IMR-90 (cell line): ENCODE measurements at regions not wholly inside any gene's neighbourhood (a gene's known extent, or its start where the extent isn't known, plus 50 kb on each side); places are given as distances from the start of the nearest gene placed in this dataset.

ENCODE experiments used
- ATAC-seq: fragments of 200-7000 bp; cut with Tn5 transposase; 2 replicates; pipeline ENCODE4 v1.9.1; 2020; ENCODE audit warnings: low read depth, mild to moderate bottlenecking, moderate library complexity
- BruUV-seq: library from RNA; stranded (reverse); fragments of 400-500 nt; replicated peaks from 2 replicates; lab custom pipeline; 2021; lab: Mats Ljungman, UMichigan
- CTCF ChIA-PET: fragments of 300-600 bp; formaldehyde crosslinking; extraction: SDS; loops from one replicate; lab custom pipeline; 2021; ENCODE audit warnings: antibody characterized with exemption; lab: Yijun Ruan, JAX
- POLR2A ChIA-PET: fragments of 300-600 bp; sonication (Branson Sonifier 250); formaldehyde crosslinking; loops from one replicate; lab custom pipeline; 2022; ENCODE audit warnings: antibody characterized with exemption; ENCODE audit not compliant: unreplicated experiment; lab: Charles Lee
- DNase-seq: peaks from one replicate; pipeline ENCODE4 v3.0.0; 2013
- H2AFZ ChIP-seq: replicated peaks from 2 replicates; pipeline ENCODE3; 2013; ENCODE audit warnings: low read length, mild to moderate bottlenecking; ENCODE audit not compliant: poor library complexity
- H2AK5ac ChIP-seq: 2 replicates; pipeline ENCODE4 v1.6.1; 2013; ENCODE audit warnings: low read depth, low read length, inconsistent platforms
- H2AK9ac ChIP-seq: replicated peaks from 2 replicates; pipeline ENCODE3; 2013; ENCODE audit warnings: mild to moderate bottlenecking, low read depth, low read length, moderate library complexity; ENCODE audit not compliant: poor library complexity
- H2BK120ac ChIP-seq: 2 replicates; pipeline ENCODE4 v1.6.1; 2013; ENCODE audit warnings: low read depth, low read length, inconsistent platforms
- H2BK15ac ChIP-seq: 3 replicates; pipeline ENCODE4 v1.6.1; 2013; ENCODE audit warnings: low read depth, low read length, inconsistent platforms
- H2BK20ac ChIP-seq: 2 replicates; pipeline ENCODE4 v1.6.1; 2013; ENCODE audit warnings: low read depth, mild to moderate bottlenecking, inconsistent platforms, low read length, moderate library complexity
- H2BK5ac ChIP-seq: 2 replicates; pipeline ENCODE4 v1.6.1; 2013; ENCODE audit warnings: mild to moderate bottlenecking, low read depth, low read length, inconsistent platforms; ENCODE audit not compliant: poor library complexity, severe bottlenecking
- H3K14ac ChIP-seq: replicated peaks from 2 replicates; pipeline ENCODE4 v1.6.1; 2013; ENCODE audit warnings: low read depth, low read length, inconsistent platforms
- H3K18ac ChIP-seq: 2 replicates; pipeline ENCODE4 v1.6.1; 2013; ENCODE audit warnings: low read depth, low read length, control low read depth
- H3K23ac ChIP-seq: 2 replicates; pipeline ENCODE4 v1.6.1; 2013; ENCODE audit warnings: low read depth, low read length, inconsistent platforms
- H3K27ac ChIP-seq: 2 replicates; pipeline ENCODE4 v1.5.1; 2013; ENCODE audit warnings: mild to moderate bottlenecking, control low read depth, low read length; ENCODE audit not compliant: insufficient read depth
- H3K27me3 ChIP-seq: 2 replicates; pipeline ENCODE4 v1.6.1; 2013; ENCODE audit warnings: low read length; ENCODE audit not compliant: control insufficient read depth, insufficient read depth
- H3K36me3 ChIP-seq: 2 replicates; pipeline ENCODE4 v1.6.1; 2013; ENCODE audit warnings: low read length, mixed read lengths; ENCODE audit not compliant: control insufficient read depth, insufficient read depth
- H3K4ac ChIP-seq: 2 replicates; pipeline ENCODE4 v1.6.1; 2013; ENCODE audit warnings: low read depth, low read length, inconsistent platforms
- H3K4me1 ChIP-seq: 2 replicates; pipeline ENCODE4 v1.6.1; 2013; ENCODE audit warnings: low read length, mixed read lengths; ENCODE audit not compliant: control insufficient read depth, insufficient read depth
- H3K4me2 ChIP-seq: 2 replicates; pipeline ENCODE4 v1.6.1; 2013; ENCODE audit warnings: low read depth, mild to moderate bottlenecking, control low read depth, low read length, moderate library complexity
- H3K4me3 ChIP-seq: 2 replicates; pipeline ENCODE4 v1.5.1; 2013; ENCODE audit warnings: low read depth, mild to moderate bottlenecking, control low read depth, low read length, moderate library complexity; ENCODE audit not compliant: insufficient read depth
- H3K56ac ChIP-seq: 2 replicates; pipeline ENCODE4 v1.6.1; 2013; ENCODE audit warnings: low read length, inconsistent platforms; ENCODE audit not compliant: insufficient read depth; ENCODE audit errors: extremely low read depth
- H3K79me1 ChIP-seq, 2 experiments: 2 replicates each; pipeline ENCODE4 v1.6.1; 2013; ENCODE audit warnings: low read length in 2 of 2, inconsistent platforms in 1 of 2, low read depth in 1 of 2
- H3K9ac ChIP-seq: 2 replicates; pipeline ENCODE4 v1.6.1; 2013; ENCODE audit warnings: low read depth, low read length, control low read depth
- H3K9me1 ChIP-seq: 2 replicates; pipeline ENCODE4 v1.6.1; 2013; ENCODE audit warnings: low read length, inconsistent platforms; ENCODE audit not compliant: insufficient read depth
- H3K9me3 ChIP-seq: 2 replicates; pipeline ENCODE4 v1.6.1; 2013; ENCODE audit warnings: low read length; ENCODE audit not compliant: control insufficient read depth, insufficient read depth
- H4K20me1 ChIP-seq: 2 replicates; pipeline ENCODE4 v1.6.1; 2013; ENCODE audit warnings: low read length, inconsistent platforms; ENCODE audit not compliant: insufficient read depth
- H4K5ac ChIP-seq: 2 replicates; pipeline ENCODE4 v1.6.1; 2013; ENCODE audit warnings: mild to moderate bottlenecking, low read depth, low read length, control low read depth
- H4K8ac ChIP-seq, 2 experiments: 2 replicates each; pipeline ENCODE4 v1.6.1; 2013; ENCODE audit warnings: low read depth in 2 of 2, low read length in 2 of 2, control low read depth in 1 of 2, inconsistent platforms in 1 of 2
- H4K91ac ChIP-seq: 2 replicates; pipeline ENCODE4 v1.6.1; 2013; ENCODE audit warnings: low read depth, low read length, inconsistent platforms; ENCODE audit not compliant: insufficient read depth
- BHLHE40 ChIP-seq: fragments of 150-350 bp; IDR thresholded peaks from 2 replicates; pipeline ENCODE4 v1.6.1; 2016; ENCODE audit warnings: mild to moderate bottlenecking, low read depth, low read length
- CEBPB ChIP-seq: IDR thresholded peaks from 2 replicates; pipeline ENCODE4 v1.6.1; 2012; ENCODE audit warnings: low read depth, low read length, improper control_type of control experiment
- CHD1 ChIP-seq: IDR thresholded peaks from 2 replicates; pipeline ENCODE4 v1.6.1; 2012; ENCODE audit warnings: low read depth, low read length, improper control_type of control experiment
- CTCF ChIP-seq: conservative IDR thresholded peaks from 2 replicates; pipeline ENCODE4 v1.5.1; 2012; ENCODE audit warnings: mild to moderate bottlenecking, low read depth, low read length, improper control_type of control experiment
- ELK1 ChIP-seq: fragments of 150-350 bp; IDR thresholded peaks from 2 replicates; pipeline ENCODE4 v1.6.1; 2016; ENCODE audit warnings: low read depth, mild to moderate bottlenecking, low read length, moderate library complexity, borderline replicate concordance
- FOS ChIP-seq: fragments of 150-350 bp; IDR thresholded peaks from 2 replicates; pipeline ENCODE4 v1.6.1; 2016; ENCODE audit warnings: low read depth, low read length
- MAFK ChIP-seq: IDR thresholded peaks from 2 replicates; pipeline ENCODE4 v1.6.1; 2012; ENCODE audit warnings: low read depth, low read length, improper control_type of control experiment
- MAZ ChIP-seq: IDR thresholded peaks from 2 replicates; pipeline ENCODE4 v1.6.1; 2012; ENCODE audit warnings: low read depth, mild to moderate bottlenecking, low read length, improper control_type of control experiment, moderate library complexity, borderline replicate concordance
- MXI1 ChIP-seq: IDR thresholded peaks from 2 replicates; pipeline ENCODE4 v1.6.1; 2012; ENCODE audit warnings: low read depth, mild to moderate bottlenecking, low read length, moderate library complexity, borderline replicate concordance
- NFE2L2 ChIP-seq: fragments of 150-350 bp; IDR thresholded peaks from 2 replicates; pipeline ENCODE4 v1.6.1; 2016; ENCODE audit warnings: low read depth, mild to moderate bottlenecking, low read length
- POLR2A ChIP-seq: IDR thresholded peaks from 2 replicates; pipeline ENCODE4 v1.6.1; 2012; ENCODE audit warnings: mild to moderate bottlenecking, low read depth, low read length
- RAD21 ChIP-seq: IDR thresholded peaks from 2 replicates; pipeline ENCODE4 v1.6.1; 2012; ENCODE audit warnings: low read length, improper control_type of control experiment
- RCOR1 ChIP-seq: IDR thresholded peaks from 2 replicates; pipeline ENCODE4 v1.6.1; 2012; ENCODE audit warnings: mild to moderate bottlenecking, low read length, improper control_type of control experiment; ENCODE audit not compliant: insufficient replicate concordance
- RFX5 ChIP-seq: IDR thresholded peaks from 2 replicates; pipeline ENCODE4 v1.8.0; 2012; ENCODE audit warnings: low read depth, mild to moderate bottlenecking, low read length, moderate library complexity
- SMC3 ChIP-seq: fragments of 150-350 bp; IDR thresholded peaks from 2 replicates; pipeline ENCODE4 v1.6.1; 2016; ENCODE audit warnings: low read depth, mild to moderate bottlenecking, antibody characterized with exemption, low read length, moderate library complexity
- USF2 ChIP-seq: fragments of 150-350 bp; IDR thresholded peaks from 2 replicates; pipeline ENCODE4 v1.6.1; 2017; ENCODE audit warnings: mild to moderate bottlenecking, antibody characterized with exemption, low read length, low read depth
- WGBS, 2 experiments: methylation state at CpG; one replicate each; pipeline versions ENCODE4 v1.1.5 to v1.1.7; 2013; ENCODE audit warnings: missing lambda C conversion rate in 2 of 2; ENCODE audit not compliant: insufficient read length in 1 of 2; ENCODE audit errors: extremely low coverage in 2 of 2; 5-methylcytosine and 5-hydroxymethylcytosine counted together
- dilution Hi-C: fragments of 300-500 bp; cut with HindIII; formaldehyde crosslinking; loops from one replicate; pipeline ENCODE4 v1.14.3; 2018; ENCODE audit warnings: low sequenced_read_pairs; ENCODE audit not compliant: unreplicated experiment
- in situ Hi-C: fragments of 300-500 bp; cut with MboI; formaldehyde crosslinking; loops from 3 replicates; pipeline ENCODE4 v1.14.3; 2019; ENCODE audit warnings: low sequenced_read_pairs, inconsistent platforms, mixed read lengths
- intact Hi-C: fragments of 100-400 bp; cut with micrococcal nuclease; formaldehyde crosslinking; loops from 2 replicates; pipeline ENCODE4 v1.10.0; 2022

- no peaks in the 10 kb centered on the region for H3K79me1 ChIP-seq
- H4K8ac ChIP-seq: peak overlapping the region; percentile 92 to 97
- in situ Hi-C loops (loop anchor here (5.0 kb wide), 1 partner anchor 514 kb away; a partner anchor contains a TSS), intact Hi-C loops (loop anchor here (1.0 kb wide), 1 partner anchor 64 kb away; no protein-coding TSS in a partner anchor), dilution Hi-C loops (no loop called here)
- peaks cover 18% of the 10 kb centered on the region for H3K4me1 ChIP-seq
- H3K27me3 ChIP-seq: no peaks in the 10 kb centered on the region
- H3K27ac ChIP-seq: peak overlapping the region; percentile 89
- peak overlapping the region; percentile 50; the same call in 1 of the 2 replicates for H3K4me2 ChIP-seq
- H2BK120ac ChIP-seq: peak overlapping the region; percentile 97
- H3K18ac ChIP-seq: peak overlapping the region; percentile 84
- peak overlapping the region; percentile 76; the same call in 1 of the 2 replicates for H3K56ac ChIP-seq
- peak overlapping the region; percentile 86 for H3K14ac ChIP-seq
- peak overlapping the region; percentile 98 for H4K91ac ChIP-seq
- H3K36me3 ChIP-seq: no peaks in the 10 kb centered on the region
- peak overlapping the region; percentile 97 for H2AK5ac ChIP-seq
- peak overlapping the region; percentile 95 for H3K4ac ChIP-seq
- peak overlapping the region; percentile 94 for H4K5ac ChIP-seq
- ATAC-seq (no peak), DNase-seq (no peak)
- BruUV-seq: no TSS peak
- peaks cover 5% of the 10 kb centered on the region; the same call in 1 of the 2 replicates for H3K9me1 ChIP-seq
- TF ChIP-seq USF2: no peak
- no peak for TF ChIP-seq SMC3
- no peak for TF ChIP-seq CTCF
- no peak for TF ChIP-seq MXI1
- no peak for TF ChIP-seq ELK1
- TF ChIP-seq RAD21: no peak
- no peak for TF ChIP-seq CHD1
- TF ChIP-seq RFX5: no peak
- no peak for TF ChIP-seq FOS
- no peak for TF ChIP-seq NFE2L2
- TF ChIP-seq BHLHE40: no peak
- no peak for TF ChIP-seq MAFK
- TF ChIP-seq POLR2A: no peak
- no peak for TF ChIP-seq CEBPB
- no peak for TF ChIP-seq MAZ
- no peak for TF ChIP-seq RCOR1
- no peaks in the 10 kb centered on the region for H4K20me1 ChIP-seq
- H3K23ac ChIP-seq: peak overlapping the region; percentile 84; the same call in 1 of the 2 replicates
- peak overlapping the region; percentile 97 for H2BK5ac ChIP-seq
- peak overlapping the region; percentile 97 for H2BK20ac ChIP-seq
- ChIA-PET CTCF (interaction anchor here (1.9 kb wide), 1 partner anchor 107 kb away, joined by 8 read pairs; the partner anchor contains the start of gene ATF7IP), POLR2A (interaction anchor here (0.6 kb wide), 1 partner anchor 144 kb away, joined by 6 read pairs; no protein-coding TSS in a partner anchor)
- H2AFZ ChIP-seq: peak overlapping the region; percentile 94
- H2BK15ac ChIP-seq: peak overlapping the region; percentile 99; the same call in 2 of the 3 replicates
- peaks cover 2% of the 10 kb centered on the region; the same call in 1 of the 2 replicates for H3K9me3 ChIP-seq
- no CpG with 5 or more reads among the region's 4 CpGs for WGBS, 2 experiments
- H3K9ac ChIP-seq: peak overlapping the region; percentile 19; the same call in 1 of the 2 replicates
- H2AK9ac ChIP-seq: peak overlapping the region; percentile 97
- H3K4me3 ChIP-seq: no peak overlapping the region
These were observed 106.9 kb upstream of the ATF7IP start for GRCh38 chr12:14258575-14258940.
